VCaP (cell line): ENCODE measurements at regions not wholly inside any gene's neighbourhood (a gene's known extent, or its start where the extent isn't known, plus 50 kb on each side); places are given as distances from the start of the nearest gene placed in this dataset.
"Not testable (repeated sequence)": the region's sequence is repeated elsewhere in the genome, so short reads cannot be mapped to it uniquely, and the experiment has no call there.

Source experiments
- H3K27ac ChIP-seq: fragments of 450-650 bp; 2 replicates; pipeline ENCODE4 v1.5.1; 2017
- CTCF ChIP-seq: fragments of 450-650 bp; conservative IDR thresholded peaks from 2 replicates; pipeline ENCODE4 v1.5.1; 2017; ENCODE audit warnings: mild to moderate bottlenecking, moderate library complexity

- TF ChIP-seq CTCF, result no peak
- no peak overlapping the region for H3K27ac ChIP-seq
Measured at GRCh38 chr2:182646763-182647498, 69.1 kb upstream of the DNAJC10 start.

- no peak overlapping the region for H3K27ac ChIP-seq
- TF ChIP-seq CTCF, result no peak
Measured at GRCh38 chr2:182647499-182647787, 68.6 kb upstream of the DNAJC10 start.

- no peak overlapping the region for H3K27ac ChIP-seq
- peak; percentile 69 for TF ChIP-seq CTCF
Measured at GRCh38 chr2:182649316-182649715, 66.7 kb upstream of the DNAJC10 start.

GRCh38 chr2:182650704-182651103 is 65.4 kb upstream of the DNAJC10 start:
- peak; percentile 70 for TF ChIP-seq CTCF
- H3K27ac ChIP-seq, result no peak overlapping the region

GRCh38 chr2:182652326-182652725 is 63.7 kb upstream of the DNAJC10 start:
- TF ChIP-seq CTCF, result no peak
- no peak overlapping the region for H3K27ac ChIP-seq

- no peak for TF ChIP-seq CTCF
- H3K27ac ChIP-seq, result no peak overlapping the region
Measured at GRCh38 chr2:182655750-182656149, 60.3 kb upstream of the DNAJC10 start.

GRCh38 chr2:182664212-182664611 is 51.8 kb upstream of the DNAJC10 start:
- TF ChIP-seq CTCF, result no peak

GRCh38 chr2:182665500-182665899 is 50.6 kb upstream of the DNAJC10 start:
- not testable (repeated sequence) for H3K27ac ChIP-seq

More at GRCh38 chr2:182664212-182664611, 51.8 kb upstream of the DNAJC10 start:
- H3K27ac ChIP-seq, result no peak overlapping the region
